Central memory CD8-positive, alpha-beta T cell (primary cell): ENCODE measurements at regions not wholly inside any gene's neighbourhood (a gene's known extent, or its start where the extent isn't known, plus 50 kb on each side); places are given as distances from the start of the nearest gene placed in this dataset.
"Not testable (repeated sequence)": the region's sequence is repeated elsewhere in the genome, so short reads cannot be mapped to it uniquely, and the experiment has no call there.

Source experiments
- ATAC-seq: fragments of 150-1000 bp; cut with Tn5 transposase; replicated peaks from 2 replicates; pipeline ENCODE4 v1.10.0; 2022; ENCODE audit warnings: mild to moderate bottlenecking, moderate FRiP score, moderate number of reproducible peaks; ENCODE audit not compliant: poor library complexity, severe bottlenecking; ENCODE audit errors: extremely low read depth
- DNase-seq, 2 donors: peaks; one replicate each; pipeline ENCODE4 v3.0.0; 2021; ENCODE audit warnings: low spot score in 2 of 2
- H3K27ac Mint-ChIP-seq: one replicate; pipeline ENCODE4 v1.8.0; 2022; ENCODE audit warnings: low read depth, mild to moderate bottlenecking, moderate library complexity, mixed read lengths
- H3K27me3 Mint-ChIP-seq: one replicate; pipeline ENCODE4 v1.8.0; 2022; ENCODE audit warnings: mixed read lengths
- H3K36me3 Mint-ChIP-seq: one replicate; pipeline ENCODE4 v1.8.0; 2022; ENCODE audit warnings: mild to moderate bottlenecking, moderate library complexity, mixed read lengths; ENCODE audit not compliant: insufficient read depth
- H3K4me1 Mint-ChIP-seq: one replicate; pipeline ENCODE4 v1.8.0; 2022; ENCODE audit warnings: mixed read lengths
- H3K4me3 Mint-ChIP-seq: one replicate; pipeline ENCODE4 v1.8.0; 2022; ENCODE audit warnings: mild to moderate bottlenecking, moderate library complexity, mixed read lengths
- H3K9me3 Mint-ChIP-seq: one replicate; pipeline ENCODE4 v1.8.0; 2022; ENCODE audit warnings: mixed read lengths

GRCh38 chr16:35208001-35208935 lies 1748.9 kb downstream of the TP53TG3F start:
- H3K9me3 Mint-ChIP-seq = peaks cover 20% of the 10 kb centered on the region
- H3K27ac Mint-ChIP-seq = no peak overlapping the region
- no peaks in the 10 kb centered on the region for H3K27me3 Mint-ChIP-seq
- H3K4me3 Mint-ChIP-seq = no peak overlapping the region
- no peaks in the 10 kb centered on the region for H3K4me1 Mint-ChIP-seq
- H3K36me3 Mint-ChIP-seq = no peaks in the 10 kb centered on the region
- ATAC-seq (no peak), DNase-seq (no peak)

DNA sequence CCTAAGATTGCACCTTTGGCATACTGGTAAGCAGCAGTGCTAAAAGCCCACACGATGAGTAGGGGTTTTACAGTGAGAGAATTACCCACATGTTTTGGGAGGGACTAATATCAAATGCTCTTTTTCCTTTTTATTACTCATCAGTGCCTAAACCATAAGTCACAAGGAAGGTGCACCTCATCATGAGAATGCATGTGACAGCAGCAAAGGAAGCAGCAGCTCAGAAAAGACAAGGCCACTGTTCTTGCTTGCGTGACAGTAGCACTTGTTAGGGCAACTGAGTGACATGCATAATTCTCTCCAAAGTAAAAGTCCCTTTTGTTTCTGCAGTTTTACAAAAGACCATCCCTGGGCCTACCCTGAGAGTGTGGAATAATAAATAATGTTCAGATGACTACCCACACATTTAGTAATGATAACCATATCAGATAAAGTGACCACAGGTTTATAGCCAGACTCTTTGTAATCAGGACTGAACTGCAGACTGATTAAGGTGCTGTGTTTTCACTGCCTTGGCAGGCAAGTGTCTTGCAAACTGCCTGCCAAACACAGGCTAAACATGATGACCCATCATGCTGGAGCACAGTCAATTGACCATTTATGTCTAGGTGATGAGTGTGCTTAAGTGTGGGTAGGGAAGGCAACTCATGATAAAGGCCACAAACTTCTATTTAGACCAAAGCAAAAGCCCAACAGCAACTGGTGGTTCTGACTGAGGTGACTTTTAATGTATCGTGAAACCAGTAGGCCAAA lies 1751.4 kb downstream of the TP53TG3F start:
- DNase-seq = no peak

DNA sequence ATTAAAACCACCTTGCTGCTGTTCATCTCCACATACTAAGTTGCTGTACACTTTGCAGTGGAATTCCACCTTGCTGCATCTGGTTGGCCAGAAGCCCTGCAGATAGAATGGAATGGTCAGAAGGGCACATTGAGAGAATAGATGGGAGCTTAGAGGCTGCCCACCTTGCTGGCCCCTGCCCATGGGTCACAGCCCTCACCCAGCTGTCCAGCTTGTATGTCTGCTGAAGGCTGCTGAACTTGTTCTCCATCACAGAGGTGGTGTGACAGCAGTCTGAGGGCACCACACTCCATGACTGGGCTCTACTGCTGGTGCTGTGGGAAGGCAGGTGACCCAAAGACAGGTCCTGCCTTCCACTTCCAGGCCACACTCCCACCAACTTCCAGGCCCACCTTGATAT lies 1755.4 kb downstream of the TP53TG3F start:
- Mint-ChIP-seq H3K4me1 (no peaks in the 10 kb centered on the region), H3K9me3 (peaks cover 22% of the 10 kb centered on the region), H3K4me3 (no peak overlapping the region), H3K36me3 (no peaks in the 10 kb centered on the region), H3K27ac (no peak overlapping the region), H3K27me3 (no peaks in the 10 kb centered on the region)
- DNase-seq (no peak), ATAC-seq (no peak)

More for the DNA sequence above, 1751.4 kb downstream of the TP53TG3F start:
- no peaks in the 10 kb centered on the region for H3K27me3 Mint-ChIP-seq
- H3K27ac Mint-ChIP-seq = no peak overlapping the region
- ATAC-seq = no peak
- no peaks in the 10 kb centered on the region for H3K36me3 Mint-ChIP-seq
- no peaks in the 10 kb centered on the region for H3K4me1 Mint-ChIP-seq
- no peak overlapping the region for H3K4me3 Mint-ChIP-seq
- H3K9me3 Mint-ChIP-seq = peaks cover 17% of the 10 kb centered on the region

DNA sequence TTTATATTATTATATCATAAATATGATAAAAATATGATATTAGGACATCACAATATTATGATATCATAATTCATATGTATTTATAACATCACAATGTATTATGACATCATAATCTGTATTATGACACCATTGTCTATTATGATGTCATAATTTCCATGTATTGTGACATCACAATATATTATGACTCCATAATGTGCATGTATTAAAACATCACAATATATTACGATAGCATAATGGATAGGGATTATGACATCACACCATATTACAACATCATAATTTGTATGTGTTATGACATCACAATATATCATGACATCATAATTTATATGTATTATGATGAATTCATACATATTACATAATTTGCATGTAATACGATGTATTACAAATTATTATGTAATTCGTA lies 1755.9 kb downstream of the TP53TG3F start:
- Mint-ChIP-seq H3K27me3 (no peaks in the 10 kb centered on the region), H3K27ac (no peak overlapping the region), H3K9me3 (peaks cover 17% of the 10 kb centered on the region)

DNA sequence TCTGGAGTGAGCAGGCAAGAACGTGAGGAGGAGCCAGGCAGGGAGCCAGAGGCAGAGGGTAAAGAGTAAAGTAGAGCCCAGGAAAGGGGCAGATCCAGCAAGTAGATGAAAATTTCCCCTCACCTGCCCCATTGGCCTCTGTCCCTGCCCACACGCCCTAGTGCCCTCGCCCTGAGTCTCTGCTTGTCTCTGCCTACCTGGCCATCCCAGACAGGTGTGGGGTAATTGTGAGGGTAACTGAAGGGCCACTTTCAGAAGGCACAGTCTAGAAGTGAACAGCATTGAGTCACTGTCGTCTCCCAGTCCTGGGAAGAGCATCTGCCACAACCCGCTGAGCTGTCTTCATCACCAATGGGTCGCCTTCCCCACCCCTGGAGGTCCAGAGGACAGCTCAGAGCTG lies 1756.8 kb downstream of the TP53TG3F start:
- DNase-seq, H3K4me1 Mint-ChIP-seq, H3K27ac Mint-ChIP-seq, H3K4me3 Mint-ChIP-seq, H3K36me3 Mint-ChIP-seq, ATAC-seq, H3K27me3 Mint-ChIP-seq: not testable (repeated sequence)
- peaks cover 14% of the 10 kb centered on the region for H3K9me3 Mint-ChIP-seq

More for the DNA sequence above, 1755.9 kb downstream of the TP53TG3F start:
- no peak for DNase-seq
- Mint-ChIP-seq H3K4me1 (no peaks in the 10 kb centered on the region), H3K36me3 (no peaks in the 10 kb centered on the region), H3K4me3 (no peak overlapping the region)
- no peak for ATAC-seq

- Mint-ChIP-seq H3K27ac (no peak overlapping the region), H3K27me3 (no peaks in the 10 kb centered on the region), H3K36me3 (no peaks in the 10 kb centered on the region), H3K4me1 (no peaks in the 10 kb centered on the region), H3K9me3 (peaks cover 11% of the 10 kb centered on the region), H3K4me3 (no peak overlapping the region)
- no peak for ATAC-seq
- DNase-seq = no peak
Measured at GRCh38 chr16:35221482-35222185, 1762.2 kb downstream of the TP53TG3F start.

GRCh38 chr16:35234679-35235078 lies 1775.3 kb downstream of the TP53TG3F start:
- ATAC-seq (no peak), DNase-seq (no peak)
- no peak overlapping the region for H3K27ac Mint-ChIP-seq
- H3K27me3 Mint-ChIP-seq = no peaks in the 10 kb centered on the region
- H3K36me3 Mint-ChIP-seq = no peaks in the 10 kb centered on the region
- no peak overlapping the region for H3K4me3 Mint-ChIP-seq
- H3K9me3 Mint-ChIP-seq = peaks cover 24% of the 10 kb centered on the region
- H3K4me1 Mint-ChIP-seq = no peaks in the 10 kb centered on the region

GRCh38 chr16:35239561-35239960 lies 1780.1 kb downstream of the TP53TG3F start:
- DNase-seq = no peak
- no peak overlapping the region for H3K4me3 Mint-ChIP-seq
- H3K9me3 Mint-ChIP-seq = peaks cover 32% of the 10 kb centered on the region
- no peaks in the 10 kb centered on the region for H3K36me3 Mint-ChIP-seq
- no peak overlapping the region for H3K27ac Mint-ChIP-seq
- no peaks in the 10 kb centered on the region for H3K27me3 Mint-ChIP-seq
- ATAC-seq = no peak
- no peaks in the 10 kb centered on the region for H3K4me1 Mint-ChIP-seq

GRCh38 chr16:35249051-35249450 lies 1789.6 kb downstream of the TP53TG3F start:
- ATAC-seq (no peak), DNase-seq (no peak)
- Mint-ChIP-seq H3K9me3 (peaks cover 6% of the 10 kb centered on the region), H3K27me3 (no peaks in the 10 kb centered on the region), H3K27ac (no peak overlapping the region), H3K4me1 (no peaks in the 10 kb centered on the region), H3K36me3 (peaks cover 2% of the 10 kb centered on the region), H3K4me3 (no peak overlapping the region)

GRCh38 chr16:35252356-35252936 lies 1793.0 kb downstream of the TP53TG3F start:
- Mint-ChIP-seq H3K4me1 (no peaks in the 10 kb centered on the region), H3K27ac (no peak overlapping the region), H3K9me3 (peaks cover 11% of the 10 kb centered on the region), H3K36me3 (peaks cover 2% of the 10 kb centered on the region), H3K27me3 (no peaks in the 10 kb centered on the region), H3K4me3 (no peak overlapping the region)
- ATAC-seq (no peak), DNase-seq (no peak)

- Mint-ChIP-seq H3K9me3 (peaks cover 19% of the 10 kb centered on the region), H3K4me1 (no peaks in the 10 kb centered on the region), H3K36me3 (peaks cover 2% of the 10 kb centered on the region), H3K27me3 (no peaks in the 10 kb centered on the region), H3K27ac (no peak overlapping the region), H3K4me3 (no peak overlapping the region)
- DNase-seq (no peak), ATAC-seq (no peak)
Measured at GRCh38 chr16:35255186-35255803, 1795.9 kb downstream of the TP53TG3F start.

GRCh38 chr16:35255816-35256215 lies 1796.4 kb downstream of the TP53TG3F start:
- H3K9me3 Mint-ChIP-seq = peaks cover 19% of the 10 kb centered on the region
- no peaks in the 10 kb centered on the region for H3K4me1 Mint-ChIP-seq
- H3K36me3 Mint-ChIP-seq = peaks cover 2% of the 10 kb centered on the region
- ATAC-seq (no peak), DNase-seq (no peak)
- no peaks in the 10 kb centered on the region for H3K27me3 Mint-ChIP-seq
- no peak overlapping the region for H3K4me3 Mint-ChIP-seq
- H3K27ac Mint-ChIP-seq = no peak overlapping the region
